NT2/D1 (cell line): ENCODE measurements at regions not wholly inside any gene's neighbourhood (a gene's known extent, or its start where the extent isn't known, plus 50 kb on each side); places are given as distances from the start of the nearest gene placed in this dataset.

Source experiments
- SUZ12 ChIP-seq: IDR thresholded peaks from 2 replicates; pipeline ENCODE4 v1.6.1; 2011; ENCODE audit not compliant: insufficient read length, insufficient read depth; ENCODE audit errors: extremely low read depth
- YY1 ChIP-seq: IDR thresholded peaks from 2 replicates; pipeline ENCODE4 v1.6.1; 2011; ENCODE audit not compliant: insufficient read length, insufficient read depth
- ZNF274 ChIP-seq: IDR thresholded peaks from 2 replicates; pipeline ENCODE4 v1.6.1; 2011; ENCODE audit warnings: mild to moderate bottlenecking, low read depth, low read length

- TF ChIP-seq SUZ12, result no peak
- no peak for TF ChIP-seq ZNF274
- TF ChIP-seq YY1, result no peak
Measured at GRCh38 chr2:144643537-144644336, 123.8 kb upstream of the ZEB2 start.
